ENCODE measurements at regions not wholly inside any gene's neighbourhood (a gene's known extent, or its start where the extent isn't known, plus 50 kb on each side); places are given as distances from the start of the nearest gene placed in this dataset.
"Not testable (repeated sequence)": the region's sequence is repeated elsewhere in the genome, so short reads cannot be mapped to it uniquely, and the experiment has no call there.

- DNase-seq (ENCODE audit: low read depth in 2 of 2), result no peak
Measured at GRCh38 chr3:106022913-106023312, 154.1 kb upstream of the CBLB start.

- no peak for DNase-seq (ENCODE audit: low read depth in 2 of 2)
Measured at GRCh38 chr3:106025151-106025722, 156.4 kb upstream of the CBLB start.

GRCh38 chr3:106029954-106030626 lies 161.3 kb upstream of the CBLB start:
- no peak for DNase-seq (ENCODE audit: low read depth in 2 of 2)

- no peak for DNase-seq (ENCODE audit: low read depth in 2 of 2)
Measured at GRCh38 chr3:106030627-106030963, 161.8 kb upstream of the CBLB start.

- DNase-seq (ENCODE audit: low read depth in 2 of 2), result no peak
Measured at GRCh38 chr3:106032479-106032878, 163.7 kb upstream of the CBLB start.

- no peak for DNase-seq (ENCODE audit: low read depth in 2 of 2)
Measured at GRCh38 chr3:106033654-106034053, 164.8 kb upstream of the CBLB start.

GRCh38 chr3:106034313-106034712 lies 165.5 kb upstream of the CBLB start:
- no peak for DNase-seq (ENCODE audit: low read depth in 2 of 2)

GRCh38 chr3:106035619-106036018 lies 166.8 kb upstream of the CBLB start:
- DNase-seq (ENCODE audit: low read depth in 2 of 2), result no peak

GRCh38 chr3:106036696-106037095 lies 167.9 kb upstream of the CBLB start:
- no peak for DNase-seq (ENCODE audit: low read depth in 2 of 2)

- DNase-seq (ENCODE audit: low read depth in 2 of 2), result no peak
Measured at GRCh38 chr3:106047221-106047620, 178.4 kb upstream of the CBLB start.

- no peak for DNase-seq (ENCODE audit: low read depth in 2 of 2)
Measured at GRCh38 chr3:106048946-106049481, 180.2 kb upstream of the CBLB start.

GRCh38 chr3:106049821-106050220 lies 181.0 kb upstream of the CBLB start:
- DNase-seq (ENCODE audit: low read depth in 2 of 2), result no peak

GRCh38 chr3:106056931-106057330 lies 188.1 kb upstream of the CBLB start:
- no peak for DNase-seq (ENCODE audit: low read depth in 2 of 2)

GRCh38 chr3:106058475-106058874 lies 189.7 kb upstream of the CBLB start:
- DNase-seq (ENCODE audit: low read depth in 2 of 2), result no peak

- DNase-seq (ENCODE audit: low read depth in 2 of 2), result no peak
Measured at GRCh38 chr3:106059953-106060517, 191.2 kb upstream of the CBLB start.

- no peak for DNase-seq (ENCODE audit: low read depth in 2 of 2)
Measured at GRCh38 chr3:106063909-106064308, 195.1 kb upstream of the CBLB start.

GRCh38 chr3:106065831-106066230 lies 197.0 kb upstream of the CBLB start:
- no peak for DNase-seq (ENCODE audit: low read depth in 2 of 2)

GRCh38 chr3:106067711-106068110 lies 198.9 kb upstream of the CBLB start:
- DNase-seq (ENCODE audit: low read depth in 2 of 2), result no peak

- DNase-seq (ENCODE audit: low read depth in 2 of 2), result no peak
Measured at GRCh38 chr3:106068381-106068780, 199.6 kb upstream of the CBLB start.

- no peak for DNase-seq (ENCODE audit: low read depth in 2 of 2)
Measured at GRCh38 chr3:106068795-106069194, 200.0 kb upstream of the CBLB start.

- DNase-seq (ENCODE audit: low read depth in 2 of 2), result no peak
Measured at GRCh38 chr3:106070187-106070586, 201.4 kb upstream of the CBLB start.

- DNase-seq (ENCODE audit: low read depth in 2 of 2), result no peak
Measured at GRCh38 chr3:106071306-106071705, 202.5 kb upstream of the CBLB start.

GRCh38 chr3:106072596-106072995 lies 203.8 kb upstream of the CBLB start:
- not testable (repeated sequence) for DNase-seq (ENCODE audit: low read depth in 2 of 2)
